Neural cell (in vitro differentiated cells): ENCODE measurements at regions not wholly inside any gene's neighbourhood (a gene's known extent, or its start where the extent isn't known, plus 50 kb on each side); places are given as distances from the start of the nearest gene placed in this dataset.

Source experiments
- H2AFZ ChIP-seq: fragments of 200-600, 300-800 bp; sonication (generic), shearing (Covaris generic); 2 replicates; pipeline ENCODE4 v1.6.0; 2014; ENCODE audit warnings: low read depth, mild to moderate bottlenecking, antibody characterized with exemption, low read length, moderate library complexity
- H3F3A ChIP-seq: fragments of 200-600 bp; shearing (Covaris generic); 2 replicates; pipeline ENCODE4 v1.6.1; 2016; ENCODE audit warnings: mild to moderate bottlenecking, moderate library complexity, mixed read lengths, antibody characterized with exemption, low read length; ENCODE audit not compliant: insufficient read depth, poor library complexity, severe bottlenecking
- H3K27ac ChIP-seq: fragments of 200-600, 300-800 bp; sonication (generic), shearing (Covaris generic); 2 replicates; pipeline ENCODE4 v1.5.1; 2014; ENCODE audit warnings: mild to moderate bottlenecking, low read length, moderate library complexity
- H3K27me3 ChIP-seq: fragments of 300-800, 200-600 bp; sonication (generic), shearing (Covaris generic); 2 replicates; pipeline ENCODE4 v1.6.0; 2014; ENCODE audit warnings: mild to moderate bottlenecking, low read depth, low read length, moderate library complexity; ENCODE audit not compliant: insufficient read depth
- H3K36me3 ChIP-seq: fragments of 300-800, 200-600 bp; sonication (generic), shearing (Covaris generic); 2 replicates; pipeline ENCODE4 v1.5.1; 2014; ENCODE audit warnings: mild to moderate bottlenecking, antibody characterized with exemption, low read length, moderate library complexity; ENCODE audit not compliant: insufficient read depth
- H3K4me2 ChIP-seq: fragments of 300-800, 200-600 bp; sonication (generic), shearing (Covaris generic); 2 replicates; pipeline ENCODE4 v1.6.0; 2014; ENCODE audit warnings: mild to moderate bottlenecking, low read length
- H3K4me3 ChIP-seq: fragments of 300-800, 200-600 bp; sonication (generic), shearing (Covaris generic); 2 replicates; pipeline ENCODE4 v1.5.1; 2014; ENCODE audit warnings: mild to moderate bottlenecking, low read length, moderate library complexity
- H3K79me2 ChIP-seq: fragments of 200-600 bp; shearing (Covaris generic); replicated peaks from 2 replicates; pipeline ENCODE4 v1.6.0; 2014; ENCODE audit warnings: mild to moderate bottlenecking, low read length, moderate library complexity; ENCODE audit not compliant: insufficient read depth
- H3K9ac ChIP-seq: fragments of 300-800, 200-600 bp; sonication (generic), shearing (Covaris generic); 2 replicates; pipeline ENCODE4 v1.6.1; 2016; ENCODE audit warnings: mild to moderate bottlenecking, low read length, mixed read lengths
- H3K9me2 ChIP-seq: fragments of 200-600 bp; shearing (Covaris generic); 2 replicates; pipeline ENCODE4 v1.6.1; 2016; ENCODE audit warnings: mild to moderate bottlenecking, low read length, mixed read lengths; ENCODE audit not compliant: insufficient read depth
- H3K9me3 ChIP-seq: fragments of 200-600, 300-800 bp; sonication (generic), shearing (Covaris generic); 2 replicates; pipeline ENCODE4 v1.6.1; 2016; ENCODE audit warnings: mild to moderate bottlenecking, mixed run types, low read length, moderate library complexity, mixed read lengths
- H4K20me1 ChIP-seq: fragments of 200-600 bp; shearing (Covaris generic); 2 replicates; pipeline ENCODE4 v1.6.1; 2016; ENCODE audit warnings: mild to moderate bottlenecking, mixed run types; ENCODE audit not compliant: insufficient read depth
- EP300 ChIP-seq: fragments of 450-650 bp; conservative IDR thresholded peaks from 2 replicates; pipeline ENCODE4 v1.6.1; 2014; ENCODE audit warnings: antibody characterized with exemption, mild to moderate bottlenecking, moderate library complexity; ENCODE audit not compliant: poor library complexity, severe bottlenecking
- EZH2 ChIP-seq: fragments of 200-600, 300-800 bp; shearing (Covaris generic), sonication (generic); IDR thresholded peaks from 2 replicates; pipeline ENCODE4 v1.6.1; 2014; ENCODE audit warnings: antibody characterized with exemption, low read length, borderline replicate concordance, mild to moderate bottlenecking; ENCODE audit not compliant: insufficient read depth, poor library complexity, severe bottlenecking
- MXI1 ChIP-seq: fragments of 450-650 bp; conservative IDR thresholded peaks from 2 replicates; pipeline ENCODE4 v1.6.1; 2014; ENCODE audit warnings: antibody characterized with exemption, mild to moderate bottlenecking; ENCODE audit not compliant: poor library complexity, severe bottlenecking
- POLR2AphosphoS5 ChIP-seq: IDR thresholded peaks from 2 replicates; pipeline ENCODE4 v1.6.1; 2012
- RAD21 ChIP-seq: fragments of 450-650 bp; conservative IDR thresholded peaks from 2 replicates; pipeline ENCODE4 v1.6.1; 2014; ENCODE audit warnings: antibody characterized with exemption, mild to moderate bottlenecking, moderate library complexity
- SMC3 ChIP-seq: fragments of 450-650 bp; conservative IDR thresholded peaks from 2 replicates; pipeline ENCODE4 v1.6.1; 2014; ENCODE audit warnings: antibody characterized with exemption, mild to moderate bottlenecking, moderate library complexity; ENCODE audit not compliant: poor library complexity
- TAF1 ChIP-seq: IDR thresholded peaks from 2 replicates; pipeline ENCODE4 v1.6.1; 2012; ENCODE audit warnings: low read depth
- TF ChIP-seq, protein P1 (sequence below): IDR thresholded peaks from 2 replicates; pipeline ENCODE4 v1.6.1; 2012; ENCODE audit warnings: borderline replicate concordance
- TF ChIP-seq, protein P2 (sequence below): fragments of 450-650 bp; IDR thresholded peaks from 2 replicates; pipeline ENCODE4 v1.5.1; 2014; ENCODE audit warnings: antibody characterized with exemption, mild to moderate bottlenecking, moderate library complexity; ENCODE audit not compliant: poor library complexity, severe bottlenecking

DNA sequence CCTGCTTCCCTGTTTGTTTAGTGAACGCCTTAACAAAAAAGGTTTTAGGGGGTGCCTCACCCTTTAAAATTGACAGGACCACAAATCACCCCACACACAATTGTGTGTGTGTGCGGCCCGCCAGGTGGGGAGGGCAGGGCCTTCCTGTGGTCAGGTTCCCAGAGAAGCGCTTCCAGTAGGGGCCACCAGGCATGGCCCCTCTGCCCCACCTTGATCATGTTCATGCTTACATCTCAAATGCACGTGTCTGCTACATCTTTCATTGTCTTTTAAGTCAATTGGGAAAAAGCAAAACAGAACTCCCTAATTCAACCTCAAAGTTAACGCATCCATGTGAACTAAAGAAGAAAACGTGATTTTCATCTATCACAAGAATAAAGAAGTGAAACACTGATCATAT is 1335.3 kb downstream of the TBC1D22A start:
- Histone ChIP-seq H3K9me2 (no peaks in the 10 kb centered on the region), H2AFZ (no peak overlapping the region)
- TF ChIP-seq, protein P1, sequence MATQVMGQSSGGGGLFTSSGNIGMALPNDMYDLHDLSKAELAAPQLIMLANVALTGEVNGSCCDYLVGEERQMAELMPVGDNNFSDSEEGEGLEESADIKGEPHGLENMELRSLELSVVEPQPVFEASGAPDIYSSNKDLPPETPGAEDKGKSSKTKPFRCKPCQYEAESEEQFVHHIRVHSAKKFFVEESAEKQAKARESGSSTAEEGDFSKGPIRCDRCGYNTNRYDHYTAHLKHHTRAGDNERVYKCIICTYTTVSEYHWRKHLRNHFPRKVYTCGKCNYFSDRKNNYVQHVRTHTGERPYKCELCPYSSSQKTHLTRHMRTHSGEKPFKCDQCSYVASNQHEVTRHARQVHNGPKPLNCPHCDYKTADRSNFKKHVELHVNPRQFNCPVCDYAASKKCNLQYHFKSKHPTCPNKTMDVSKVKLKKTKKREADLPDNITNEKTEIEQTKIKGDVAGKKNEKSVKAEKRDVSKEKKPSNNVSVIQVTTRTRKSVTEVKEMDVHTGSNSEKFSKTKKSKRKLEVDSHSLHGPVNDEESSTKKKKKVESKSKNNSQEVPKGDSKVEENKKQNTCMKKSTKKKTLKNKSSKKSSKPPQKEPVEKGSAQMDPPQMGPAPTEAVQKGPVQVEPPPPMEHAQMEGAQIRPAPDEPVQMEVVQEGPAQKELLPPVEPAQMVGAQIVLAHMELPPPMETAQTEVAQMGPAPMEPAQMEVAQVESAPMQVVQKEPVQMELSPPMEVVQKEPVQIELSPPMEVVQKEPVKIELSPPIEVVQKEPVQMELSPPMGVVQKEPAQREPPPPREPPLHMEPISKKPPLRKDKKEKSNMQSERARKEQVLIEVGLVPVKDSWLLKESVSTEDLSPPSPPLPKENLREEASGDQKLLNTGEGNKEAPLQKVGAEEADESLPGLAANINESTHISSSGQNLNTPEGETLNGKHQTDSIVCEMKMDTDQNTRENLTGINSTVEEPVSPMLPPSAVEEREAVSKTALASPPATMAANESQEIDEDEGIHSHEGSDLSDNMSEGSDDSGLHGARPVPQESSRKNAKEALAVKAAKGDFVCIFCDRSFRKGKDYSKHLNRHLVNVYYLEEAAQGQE, result no peak
- TF ChIP-seq MXI1, result no peak
- no peak for TF ChIP-seq POLR2AphosphoS5
- TF ChIP-seq RAD21, result no peak
- TF ChIP-seq EP300, result no peak
- TF ChIP-seq TAF1, result no peak
- TF ChIP-seq, protein P2, sequence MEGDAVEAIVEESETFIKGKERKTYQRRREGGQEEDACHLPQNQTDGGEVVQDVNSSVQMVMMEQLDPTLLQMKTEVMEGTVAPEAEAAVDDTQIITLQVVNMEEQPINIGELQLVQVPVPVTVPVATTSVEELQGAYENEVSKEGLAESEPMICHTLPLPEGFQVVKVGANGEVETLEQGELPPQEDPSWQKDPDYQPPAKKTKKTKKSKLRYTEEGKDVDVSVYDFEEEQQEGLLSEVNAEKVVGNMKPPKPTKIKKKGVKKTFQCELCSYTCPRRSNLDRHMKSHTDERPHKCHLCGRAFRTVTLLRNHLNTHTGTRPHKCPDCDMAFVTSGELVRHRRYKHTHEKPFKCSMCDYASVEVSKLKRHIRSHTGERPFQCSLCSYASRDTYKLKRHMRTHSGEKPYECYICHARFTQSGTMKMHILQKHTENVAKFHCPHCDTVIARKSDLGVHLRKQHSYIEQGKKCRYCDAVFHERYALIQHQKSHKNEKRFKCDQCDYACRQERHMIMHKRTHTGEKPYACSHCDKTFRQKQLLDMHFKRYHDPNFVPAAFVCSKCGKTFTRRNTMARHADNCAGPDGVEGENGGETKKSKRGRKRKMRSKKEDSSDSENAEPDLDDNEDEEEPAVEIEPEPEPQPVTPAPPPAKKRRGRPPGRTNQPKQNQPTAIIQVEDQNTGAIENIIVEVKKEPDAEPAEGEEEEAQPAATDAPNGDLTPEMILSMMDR, result no peak
- no peak for TF ChIP-seq SMC3
- TF ChIP-seq EZH2, result no peak

DNA sequence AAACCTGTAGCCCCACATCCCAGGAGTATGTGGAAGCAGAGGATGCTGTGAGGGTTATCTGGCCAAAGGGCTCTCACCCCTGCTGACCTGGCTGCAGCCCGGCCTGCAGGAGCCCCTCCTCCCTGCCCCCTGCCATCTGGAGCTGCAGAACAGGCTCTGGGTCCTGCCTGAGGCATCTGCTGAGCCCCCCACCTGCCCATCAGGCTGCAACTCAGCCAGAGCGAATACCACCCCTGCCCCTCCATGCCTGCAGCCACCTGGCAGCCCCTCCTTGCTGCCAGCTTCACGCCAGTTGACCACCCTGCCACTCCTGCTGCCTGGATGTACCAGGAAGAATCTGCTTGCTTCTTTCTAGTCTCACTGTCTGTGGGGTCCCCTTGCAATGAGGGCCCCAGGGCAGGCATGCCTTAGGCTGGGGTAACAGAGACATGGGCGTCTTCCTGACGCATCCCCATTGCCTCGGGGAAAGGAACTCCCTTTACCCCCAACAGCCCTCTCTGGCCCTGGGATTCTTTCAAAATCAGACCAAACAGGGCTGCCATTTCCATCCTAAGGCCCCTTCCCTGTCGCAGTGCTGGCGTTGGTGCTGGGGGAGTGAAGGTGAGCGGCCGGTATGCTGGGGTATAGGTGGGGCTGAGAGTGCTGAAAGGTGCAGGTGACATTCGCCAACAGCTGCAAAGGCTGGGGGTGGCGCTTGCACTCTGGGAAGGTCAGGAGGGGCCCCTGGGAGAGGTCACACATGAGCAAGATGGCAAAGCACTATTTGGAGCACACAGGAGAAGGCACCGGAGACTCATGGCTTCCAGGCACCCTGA is 1334.6 kb downstream of the TBC1D22A start:
- no peak overlapping the region for H3K27ac ChIP-seq
- no peaks in the 10 kb centered on the region for H3K9me3 ChIP-seq
- H3K27me3 ChIP-seq, result no peaks in the 10 kb centered on the region
- H3K79me2 ChIP-seq, result no peaks in the 10 kb centered on the region
- no peaks in the 10 kb centered on the region for H4K20me1 ChIP-seq
- H3K36me3 ChIP-seq, result no peaks in the 10 kb centered on the region
- no peaks in the 10 kb centered on the region for H3F3A ChIP-seq
- H3K4me3 ChIP-seq, result no peak overlapping the region
- H2AFZ ChIP-seq, result no peak overlapping the region
- H3K9me2 ChIP-seq, result no peaks in the 10 kb centered on the region
- no peak overlapping the region for H3K9ac ChIP-seq
- TF ChIP-seq RAD21 (no peak), SMC3 (no peak), EP300 (no peak), TAF1 (no peak), MXI1 (no peak), EZH2 (no peak)
- TF ChIP-seq, protein P1, result no peak
- TF ChIP-seq, protein P2, result no peak
- H3K4me2 ChIP-seq, result no peak overlapping the region

More for the DNA sequence above, 1335.3 kb downstream of the TBC1D22A start:
- Histone ChIP-seq H3K9me3 (no peaks in the 10 kb centered on the region), H3K4me2 (no peak overlapping the region), H3K4me3 (no peak overlapping the region), H3F3A (no peaks in the 10 kb centered on the region), H3K27ac (no peak overlapping the region), H3K36me3 (no peaks in the 10 kb centered on the region), H4K20me1 (no peaks in the 10 kb centered on the region), H3K9ac (no peak overlapping the region), H3K79me2 (no peaks in the 10 kb centered on the region), H3K27me3 (no peaks in the 10 kb centered on the region)
